Ishikawa (cell line): ENCODE measurements at regions not wholly inside any gene's neighbourhood (a gene's known extent, or its start where the extent isn't known, plus 50 kb on each side); places are given as distances from the start of the nearest gene placed in this dataset.

Experiments
- CEBPB ChIP-seq: IDR thresholded peaks from 2 replicates; pipeline ENCODE4 v1.6.1; 2012
- CREB1 ChIP-seq: IDR thresholded peaks from 2 replicates; pipeline ENCODE4 v1.6.1; 2012; ENCODE audit warnings: low read depth
- EGR1 ChIP-seq: IDR thresholded peaks from 2 replicates; pipeline ENCODE4 v1.6.1; 2012
- EP300 ChIP-seq: IDR thresholded peaks from 2 replicates; pipeline ENCODE4 v1.6.1; 2012; ENCODE audit warnings: borderline replicate concordance
- MAX ChIP-seq: IDR thresholded peaks from 2 replicates; pipeline ENCODE4 v1.6.1; 2012
- NFIC ChIP-seq: IDR thresholded peaks from 2 replicates; pipeline ENCODE4 v1.6.1; 2012
- RAD21 ChIP-seq: IDR thresholded peaks from 2 replicates; pipeline ENCODE4 v1.6.1; 2012; ENCODE audit warnings: low read depth
- TAF1 ChIP-seq: IDR thresholded peaks from 2 replicates; pipeline ENCODE4 v1.6.1; 2012; ENCODE audit warnings: low read depth, mild to moderate bottlenecking
- YY1 ChIP-seq: IDR thresholded peaks from 2 replicates; pipeline ENCODE4 v1.6.1; 2012; ENCODE audit warnings: low read depth

GRCh38 chr2:235366390-235366789, 127.5 kb upstream of the AGAP1 start:
- TF ChIP-seq MAX (no peak), YY1 (no peak), RAD21 (no peak), CEBPB (no peak), CREB1 (no peak), TAF1 (no peak), NFIC (no peak), EP300 (no peak), EGR1 (no peak)
